ENCODE measurements at regions not wholly inside any gene's neighbourhood (a gene's known extent, or its start where the extent isn't known, plus 50 kb on each side); places are given as distances from the start of the nearest gene placed in this dataset.

- DNase-seq (ENCODE audit: low read depth in 2 of 2): no peak
Measured at GRCh38 chr2:56709181-56709580, 525.4 kb downstream of the CCDC85A start.

GRCh38 chr2:56713161-56713676 lies 529.4 kb downstream of the CCDC85A start:
- no peak for DNase-seq (ENCODE audit: low read depth in 2 of 2)

- no peak for DNase-seq (ENCODE audit: low read depth in 2 of 2)
Measured at GRCh38 chr2:56713978-56714377, 530.2 kb downstream of the CCDC85A start.

GRCh38 chr2:56714400-56714799 lies 530.6 kb downstream of the CCDC85A start:
- DNase-seq (ENCODE audit: low read depth in 2 of 2): no peak

- no peak for DNase-seq (ENCODE audit: low read depth in 2 of 2)
Measured at GRCh38 chr2:56715683-56716082, 531.9 kb downstream of the CCDC85A start.

- no peak for DNase-seq (ENCODE audit: low read depth in 2 of 2)
Measured at GRCh38 chr2:56718413-56718812, 534.6 kb downstream of the CCDC85A start.

- DNase-seq (ENCODE audit: low read depth in 2 of 2): no peak
Measured at GRCh38 chr2:56729212-56729611, 545.4 kb downstream of the CCDC85A start.

- no peak for DNase-seq (ENCODE audit: low read depth in 2 of 2)
Measured at GRCh38 chr2:56732946-56733345, 549.2 kb downstream of the CCDC85A start.

GRCh38 chr2:56739413-56739812 lies 555.6 kb downstream of the CCDC85A start:
- no peak for DNase-seq (ENCODE audit: low read depth in 2 of 2)

- no peak for DNase-seq (ENCODE audit: low read depth in 2 of 2)
Measured at GRCh38 chr2:56741601-56742102, 557.9 kb downstream of the CCDC85A start.

- no peak for DNase-seq (ENCODE audit: low read depth in 2 of 2)
Measured at GRCh38 chr2:56743807-56744206, 560.0 kb downstream of the CCDC85A start.

GRCh38 chr2:56749152-56749752 lies 565.5 kb downstream of the CCDC85A start:
- DNase-seq (ENCODE audit: low read depth in 2 of 2): no peak

GRCh38 chr2:56753182-56753581 lies 569.4 kb downstream of the CCDC85A start:
- no peak for DNase-seq (ENCODE audit: low read depth in 2 of 2)

- no peak for DNase-seq (ENCODE audit: low read depth in 2 of 2)
Measured at GRCh38 chr2:56754066-56754615, 570.4 kb downstream of the CCDC85A start.

GRCh38 chr2:56754627-56755026 lies 570.8 kb downstream of the CCDC85A start:
- no peak for DNase-seq (ENCODE audit: low read depth in 2 of 2)

- no peak for DNase-seq (ENCODE audit: low read depth in 2 of 2)
Measured at GRCh38 chr2:56757884-56758545, 574.2 kb downstream of the CCDC85A start.

- no peak for DNase-seq (ENCODE audit: low read depth in 2 of 2)
Measured at GRCh38 chr2:56763683-56764082, 579.9 kb downstream of the CCDC85A start.

GRCh38 chr2:56768973-56769372 lies 585.2 kb downstream of the CCDC85A start:
- DNase-seq (ENCODE audit: low read depth in 2 of 2): no peak

- no peak for DNase-seq (ENCODE audit: low read depth in 2 of 2)
Measured at GRCh38 chr2:56770490-56770889, 586.7 kb downstream of the CCDC85A start.

GRCh38 chr2:56784046-56784445 lies 600.3 kb downstream of the CCDC85A start:
- no peak for DNase-seq (ENCODE audit: low read depth in 2 of 2)

- no peak for DNase-seq (ENCODE audit: low read depth in 2 of 2)
Measured at GRCh38 chr2:56801214-56801613, 617.4 kb downstream of the CCDC85A start.

GRCh38 chr2:56801770-56802169 lies 618.0 kb downstream of the CCDC85A start:
- no peak for DNase-seq (ENCODE audit: low read depth in 2 of 2)

GRCh38 chr2:56803596-56803995 lies 619.8 kb downstream of the CCDC85A start:
- DNase-seq (ENCODE audit: low read depth in 2 of 2): no peak

Measured in stimulated activated CD8-positive, alpha-beta memory T cell treated with anti-CD3 and anti-CD28 coated beads, Interleukin-15, amount 100 ng/mL, for 4 hours (primary cell).